HG03280 (cell line): ENCODE measurements at regions not wholly inside any gene's neighbourhood (a gene's known extent, or its start where the extent isn't known, plus 50 kb on each side); places are given as distances from the start of the nearest gene placed in this dataset.
"Not testable (repeated sequence)": the region's sequence is repeated elsewhere in the genome, so short reads cannot be mapped to it uniquely, and the experiment has no call there.

ENCODE experiments used
- ATAC-seq: cut with Tn5 transposase; IDR thresholded peaks from one replicate; pipeline ENCODE4 v1.9.1; 2021; ENCODE audit warnings: mild to moderate bottlenecking, moderate library complexity; ENCODE audit not compliant: unreplicated experiment

- no peak for ATAC-seq
These were observed 118.8 kb upstream of the AFDN start for GRCh38 chr6:167707686-167708500.

GRCh38 chr6:167708501-167709094 is 118.1 kb upstream of the AFDN start:
- ATAC-seq = no peak

DNA sequence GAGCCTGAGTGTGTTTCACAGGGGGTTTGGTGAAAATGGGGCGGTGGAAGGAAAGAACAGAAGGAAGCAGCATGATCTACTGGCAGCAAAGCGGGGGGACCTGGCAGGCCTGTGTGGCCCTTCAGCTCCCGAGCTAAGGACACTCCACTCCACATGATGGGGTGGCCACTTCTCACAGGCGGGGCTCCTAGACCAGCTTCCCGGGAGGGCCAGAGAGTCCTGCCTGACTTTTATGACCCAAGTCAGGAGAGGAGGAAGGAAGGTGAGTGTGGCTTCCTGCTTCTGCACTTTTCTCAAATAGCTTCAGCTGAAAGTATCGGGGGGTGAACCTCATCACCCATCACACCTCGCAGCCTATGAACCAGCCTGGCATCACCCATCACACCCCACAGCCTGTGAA is 117.5 kb upstream of the AFDN start:
- ATAC-seq = no peak

DNA sequence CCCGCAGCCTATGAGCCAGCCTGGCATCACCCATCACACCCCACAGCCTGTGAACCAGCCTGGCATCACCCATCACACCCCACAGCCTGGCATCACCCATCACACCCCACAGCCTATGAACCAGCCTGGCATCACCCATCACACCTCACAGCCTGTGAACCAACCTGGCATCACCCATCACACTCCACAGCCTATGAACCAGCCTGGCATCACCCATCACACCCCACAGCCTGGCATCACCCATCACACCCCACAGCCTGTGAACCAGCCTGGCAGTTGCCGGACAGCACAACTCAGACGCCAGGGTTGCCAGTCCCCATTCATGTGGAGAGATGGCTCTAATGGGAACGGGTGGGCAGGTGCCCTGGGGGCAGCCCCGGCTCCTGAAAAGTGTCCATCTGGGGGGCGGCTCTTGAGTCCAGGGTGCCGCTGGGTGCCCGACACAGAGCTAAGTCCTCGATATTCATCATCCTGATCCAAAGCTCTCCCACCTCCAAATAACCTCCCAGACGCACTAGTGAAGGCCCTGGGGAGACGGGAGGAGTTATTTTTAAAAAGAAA is 116.9 kb upstream of the AFDN start:
- not testable (repeated sequence) for ATAC-seq

- no peak for ATAC-seq
These were observed 116.3 kb upstream of the AFDN start for GRCh38 chr6:167710363-167710920.

DNA sequence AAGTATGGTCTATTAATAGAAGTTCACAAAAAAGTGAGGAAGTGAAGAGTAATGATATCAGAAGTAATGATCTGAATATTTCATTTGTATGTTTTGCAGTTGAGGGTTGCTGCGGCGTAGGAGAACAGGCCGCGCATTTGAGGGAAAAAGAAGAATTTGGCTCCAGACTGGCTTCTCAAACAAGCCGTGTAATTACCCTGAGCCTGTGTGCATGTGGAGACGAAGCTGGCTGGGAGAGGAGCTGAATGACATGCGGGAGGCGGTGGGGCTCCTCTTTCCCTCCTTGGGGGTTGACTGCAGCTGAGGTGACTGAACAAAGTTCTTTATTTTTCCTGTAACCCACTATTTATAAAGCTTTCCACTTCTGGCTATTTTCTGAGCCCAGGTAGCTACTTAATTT is 115.5 kb upstream of the AFDN start:
- ATAC-seq = no peak

DNA sequence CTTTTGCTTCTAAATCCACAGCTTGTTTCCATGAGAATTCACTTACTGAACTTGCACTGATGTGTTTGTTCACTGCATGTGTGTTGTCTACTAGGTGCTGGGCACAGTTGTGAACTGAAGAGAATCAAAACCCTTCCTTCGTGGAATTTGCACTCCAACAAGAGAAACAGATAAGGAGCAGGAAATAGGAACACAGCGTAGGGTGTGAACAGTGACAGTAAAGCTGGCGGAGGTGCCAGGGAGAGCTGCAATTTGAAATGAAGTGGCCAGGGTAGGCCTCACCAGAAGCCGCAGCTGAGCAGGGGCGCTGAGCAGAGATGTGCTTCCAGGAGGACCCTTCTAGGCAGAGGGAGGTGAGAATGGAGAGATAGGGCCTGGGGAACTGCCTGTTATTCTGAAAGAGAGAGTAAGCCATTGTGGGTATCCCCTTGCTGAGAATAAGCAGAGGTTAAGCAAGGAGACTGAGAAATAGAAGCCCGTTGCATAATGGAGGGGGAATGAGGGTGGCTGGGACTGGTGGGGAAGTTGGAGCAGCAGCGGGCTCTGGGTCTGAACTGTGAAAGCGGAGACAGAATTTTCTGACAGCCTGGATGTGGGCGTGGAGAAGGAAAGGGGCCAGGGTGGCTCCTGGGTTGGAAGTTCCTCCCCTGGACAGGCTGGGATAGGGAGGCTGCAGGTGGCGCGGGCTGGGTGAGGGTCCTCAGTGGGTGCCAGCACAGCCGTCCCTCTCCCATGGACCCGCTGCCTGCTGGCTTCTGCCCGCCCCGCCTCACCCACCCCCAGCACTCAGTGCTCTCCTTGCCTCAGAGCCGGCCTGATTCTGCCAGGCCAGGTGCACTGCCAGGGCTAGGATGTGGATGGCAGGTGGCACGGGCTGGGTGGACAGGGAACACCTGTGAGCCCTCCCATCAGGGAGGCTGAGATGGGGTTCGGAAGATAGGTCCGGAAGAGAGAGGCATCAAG is 114.7 kb upstream of the AFDN start:
- ATAC-seq = no peak

DNA sequence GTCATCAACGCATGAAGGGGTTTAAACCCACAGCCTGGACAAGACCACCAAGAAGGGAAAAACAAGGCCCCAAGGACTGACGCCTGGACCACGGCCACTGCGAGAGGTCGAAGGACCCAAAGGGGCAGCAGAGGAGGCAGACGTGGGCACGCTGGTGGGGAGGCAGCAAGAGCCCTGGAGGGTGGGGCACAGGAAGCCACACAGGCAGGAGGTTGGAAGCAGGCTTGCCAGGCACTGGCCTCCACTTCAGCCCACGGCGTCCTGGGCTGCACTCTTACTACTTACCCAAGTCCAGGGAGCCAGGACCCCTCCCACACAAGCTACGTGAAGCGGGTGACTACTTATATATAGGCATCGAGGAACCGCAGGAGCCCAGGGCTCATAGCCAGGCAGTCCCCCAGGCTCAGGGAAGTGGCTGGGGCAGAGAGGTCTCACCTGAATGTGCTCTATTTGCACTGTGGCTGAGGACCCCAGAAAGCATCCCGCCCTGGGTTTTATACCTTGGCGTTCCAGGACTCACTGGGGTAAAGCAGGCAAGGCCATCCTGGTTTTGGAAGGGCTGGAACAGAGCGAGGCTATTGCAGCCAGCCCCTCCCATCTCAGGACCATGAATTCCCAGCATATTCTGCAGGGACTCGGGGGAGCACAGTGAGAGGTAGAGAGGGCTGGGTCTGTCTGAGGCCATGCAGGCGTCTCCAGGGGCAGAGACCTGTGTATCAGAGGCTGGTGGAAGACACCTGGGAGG is 113.8 kb upstream of the AFDN start:
- no peak for ATAC-seq

- no peak for ATAC-seq
These were observed 112.6 kb upstream of the AFDN start for GRCh38 chr6:167714152-167714551.

DNA sequence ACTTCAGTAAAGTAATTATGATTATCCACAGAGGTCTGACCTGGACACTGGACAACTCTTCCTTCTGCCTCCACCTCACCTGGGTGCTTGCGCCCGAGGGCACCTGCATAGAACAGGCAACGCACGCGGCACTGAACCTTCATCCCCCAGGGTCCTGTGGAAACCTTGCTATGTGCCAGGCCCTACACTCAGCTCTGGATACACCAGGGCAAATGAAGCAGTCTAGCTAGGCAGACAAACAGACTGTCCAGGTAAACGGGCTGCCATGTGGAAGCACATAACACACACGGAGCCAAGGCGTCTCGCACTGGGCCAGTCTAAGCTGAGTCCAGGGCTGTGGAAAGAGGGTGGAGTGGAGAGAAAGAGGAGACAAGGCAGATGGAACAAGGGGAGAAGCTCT is 109.3 kb upstream of the AFDN start:
- no peak for ATAC-seq

- ATAC-seq = no peak
These were observed 108.8 kb upstream of the AFDN start for GRCh38 chr6:167717867-167718266.

- no peak for ATAC-seq
These were observed 106.8 kb upstream of the AFDN start for GRCh38 chr6:167719920-167720319.

DNA sequence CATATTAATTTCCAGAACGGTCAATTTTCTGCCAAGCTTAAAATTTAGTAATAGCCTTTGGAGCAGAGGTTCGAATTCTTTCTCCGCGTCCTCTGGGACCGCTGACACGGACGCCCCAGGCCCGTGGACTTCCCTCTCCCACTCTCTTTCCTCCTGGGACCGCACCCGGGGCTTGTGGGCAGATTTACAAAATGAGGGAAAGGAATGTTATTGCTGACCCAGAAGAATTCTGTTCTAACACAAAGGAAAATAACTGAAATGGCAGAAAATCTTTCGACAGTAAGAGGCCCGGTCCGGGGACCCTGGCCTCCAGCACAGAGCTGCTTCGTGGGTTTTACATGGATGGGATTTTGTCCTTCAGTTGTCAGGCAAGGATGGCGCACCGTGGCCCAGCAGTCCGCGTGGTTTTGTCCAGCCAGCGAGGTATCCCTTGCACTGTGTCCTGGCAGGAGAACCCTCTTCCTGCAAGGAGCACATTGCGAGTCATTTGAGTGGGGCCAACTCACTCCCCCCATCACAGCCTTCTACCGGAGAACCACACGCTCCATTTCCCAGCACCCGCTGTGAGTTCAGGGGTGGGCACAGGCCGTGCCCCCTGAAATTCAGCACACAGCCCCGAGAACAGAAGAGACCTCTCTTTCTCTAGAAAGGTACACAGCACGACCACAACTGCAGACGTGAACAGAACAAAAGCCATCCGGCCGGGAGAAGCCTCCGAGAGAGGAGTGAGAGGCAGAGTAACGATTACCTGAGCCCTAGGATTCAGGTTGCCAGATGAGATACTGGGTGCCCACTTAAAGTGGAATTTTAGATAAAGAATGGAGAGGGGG is 106.0 kb upstream of the AFDN start:
- ATAC-seq = no peak

GRCh38 chr6:167721291-167721690 is 105.4 kb upstream of the AFDN start:
- no peak for ATAC-seq

GRCh38 chr6:167722634-167723309 is 103.9 kb upstream of the AFDN start:
- no peak for ATAC-seq

GRCh38 chr6:167726043-167726621 is 100.6 kb upstream of the AFDN start:
- ATAC-seq = no peak

DNA sequence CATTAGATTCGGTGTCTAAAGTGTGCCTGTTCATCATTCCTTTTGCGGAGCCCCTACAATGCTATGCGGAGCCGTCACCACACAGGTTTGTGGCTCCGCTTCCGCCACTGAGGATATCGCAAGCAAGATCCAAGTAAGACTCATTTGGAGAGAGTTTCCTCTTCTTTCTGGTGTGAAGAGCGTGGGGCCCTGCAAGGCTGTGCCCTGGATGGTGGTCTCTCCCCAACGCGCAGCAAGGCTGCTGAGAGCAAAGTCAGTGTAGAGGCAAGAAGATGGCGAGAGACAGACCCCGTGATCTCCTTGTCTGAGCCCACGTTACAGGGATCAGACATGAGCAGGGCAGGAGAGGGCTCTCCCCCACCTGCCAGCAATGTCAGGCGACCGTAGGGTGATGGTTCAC is 96.3 kb upstream of the AFDN start:
- ATAC-seq = no peak

- ATAC-seq = no peak
These were observed 95.5 kb upstream of the AFDN start for GRCh38 chr6:167731216-167731615.
